NCI-H2227 (cell line): ENCODE measurements at regions not wholly inside any gene's neighbourhood (a gene's known extent, or its start where the extent isn't known, plus 50 kb on each side); places are given as distances from the start of the nearest gene placed in this dataset.

ENCODE experiments used
- DNase-seq: peaks from one replicate; lab custom pipeline; 2025; ENCODE audit not compliant: unreplicated experiment; lab: John Stamatoyannopoulos, UW

GRCh38 chr5:64110222-64110621 lies 55.4 kb upstream of the RNF180 start:
- DNase-seq: no peak

- DNase-seq: no peak
Observed at GRCh38 chr5:64108674-64109073, 57.0 kb upstream of the RNF180 start.

- DNase-seq: no peak
Observed at GRCh38 chr5:64100203-64100602, 65.4 kb upstream of the RNF180 start.

GRCh38 chr5:64096771-64097170 lies 68.9 kb upstream of the RNF180 start:
- DNase-seq: no peak

GRCh38 chr5:64077589-64077988 lies 88.1 kb upstream of the RNF180 start:
- DNase-seq: no peak

GRCh38 chr5:64074533-64074932 lies 91.1 kb upstream of the RNF180 start:
- DNase-seq: peak; percentile 12

GRCh38 chr5:64069486-64069885 lies 96.2 kb upstream of the RNF180 start:
- DNase-seq: no peak

GRCh38 chr5:64050296-64050695 lies 88.1 kb upstream of the HTR1A start:
- no peak for DNase-seq

- DNase-seq: no peak
Observed at GRCh38 chr5:64040490-64040889, 78.2 kb upstream of the HTR1A start.

- DNase-seq: no peak
Observed at GRCh38 chr5:64026493-64026892, 64.2 kb upstream of the HTR1A start.

- DNase-seq: no peak
Observed at GRCh38 chr5:64019746-64020145, 57.5 kb upstream of the HTR1A start.

GRCh38 chr5:64018966-64019365 lies 56.7 kb upstream of the HTR1A start:
- DNase-seq: no peak

- no peak for DNase-seq
Observed at GRCh38 chr5:64015824-64016223, 53.6 kb upstream of the HTR1A start.
